AG09309 (cell line): ENCODE measurements at regions not wholly inside any gene's neighbourhood (a gene's known extent, or its start where the extent isn't known, plus 50 kb on each side); places are given as distances from the start of the nearest gene placed in this dataset.

ENCODE experiments used
- DNase-seq: peaks from one replicate; pipeline ENCODE4 v3.0.0-alpha.2; 2010; ENCODE audit warnings: low read depth
- H3K4me3 ChIP-seq: 2 replicates; pipeline ENCODE4 v1.5.1; 2011; ENCODE audit warnings: mild to moderate bottlenecking, low read depth, low read length, moderate library complexity; ENCODE audit not compliant: control insufficient read depth
- TF ChIP-seq, protein P1 (sequence below): IDR thresholded peaks from 2 replicates; pipeline ENCODE4 v1.5.1; 2011; ENCODE audit warnings: mild to moderate bottlenecking, low read depth, low read length, inconsistent platforms; ENCODE audit not compliant: insufficient read depth, control insufficient read depth; ENCODE audit errors: missing control alignments

GRCh38 chr7:12069757-12070156 lies 141.3 kb upstream of the TMEM106B start:
- no peak overlapping the region for H3K4me3 ChIP-seq
- TF ChIP-seq, protein P1, sequence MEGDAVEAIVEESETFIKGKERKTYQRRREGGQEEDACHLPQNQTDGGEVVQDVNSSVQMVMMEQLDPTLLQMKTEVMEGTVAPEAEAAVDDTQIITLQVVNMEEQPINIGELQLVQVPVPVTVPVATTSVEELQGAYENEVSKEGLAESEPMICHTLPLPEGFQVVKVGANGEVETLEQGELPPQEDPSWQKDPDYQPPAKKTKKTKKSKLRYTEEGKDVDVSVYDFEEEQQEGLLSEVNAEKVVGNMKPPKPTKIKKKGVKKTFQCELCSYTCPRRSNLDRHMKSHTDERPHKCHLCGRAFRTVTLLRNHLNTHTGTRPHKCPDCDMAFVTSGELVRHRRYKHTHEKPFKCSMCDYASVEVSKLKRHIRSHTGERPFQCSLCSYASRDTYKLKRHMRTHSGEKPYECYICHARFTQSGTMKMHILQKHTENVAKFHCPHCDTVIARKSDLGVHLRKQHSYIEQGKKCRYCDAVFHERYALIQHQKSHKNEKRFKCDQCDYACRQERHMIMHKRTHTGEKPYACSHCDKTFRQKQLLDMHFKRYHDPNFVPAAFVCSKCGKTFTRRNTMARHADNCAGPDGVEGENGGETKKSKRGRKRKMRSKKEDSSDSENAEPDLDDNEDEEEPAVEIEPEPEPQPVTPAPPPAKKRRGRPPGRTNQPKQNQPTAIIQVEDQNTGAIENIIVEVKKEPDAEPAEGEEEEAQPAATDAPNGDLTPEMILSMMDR = no peak
- DNase-seq = no peak

- DNase-seq = no peak
- no peak overlapping the region for H3K4me3 ChIP-seq
- TF ChIP-seq, protein P1 = no peak
These were observed 136.2 kb upstream of the TMEM106B start for GRCh38 chr7:12074889-12075288.

DNA sequence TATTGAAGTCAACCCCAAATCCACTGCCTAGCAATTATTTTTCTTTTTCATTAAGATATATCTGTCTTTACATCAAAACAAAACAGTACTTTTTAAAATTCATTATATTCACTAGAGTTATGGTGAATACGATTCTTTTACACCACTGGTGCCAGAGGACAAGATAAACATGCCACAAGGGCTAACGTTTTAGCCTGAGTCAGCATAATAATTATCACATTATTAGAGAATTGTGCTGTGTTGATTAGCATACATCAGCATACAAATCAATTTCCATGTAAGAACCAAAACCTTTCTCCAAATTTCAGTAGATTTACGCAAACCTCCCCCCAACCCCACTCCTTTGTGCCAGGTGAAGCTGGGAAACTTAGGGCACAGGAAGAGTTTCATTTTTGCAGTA lies 131.1 kb upstream of the TMEM106B start:
- TF ChIP-seq, protein P1 = no peak
- H3K4me3 ChIP-seq = no peak overlapping the region
- DNase-seq = no peak

DNA sequence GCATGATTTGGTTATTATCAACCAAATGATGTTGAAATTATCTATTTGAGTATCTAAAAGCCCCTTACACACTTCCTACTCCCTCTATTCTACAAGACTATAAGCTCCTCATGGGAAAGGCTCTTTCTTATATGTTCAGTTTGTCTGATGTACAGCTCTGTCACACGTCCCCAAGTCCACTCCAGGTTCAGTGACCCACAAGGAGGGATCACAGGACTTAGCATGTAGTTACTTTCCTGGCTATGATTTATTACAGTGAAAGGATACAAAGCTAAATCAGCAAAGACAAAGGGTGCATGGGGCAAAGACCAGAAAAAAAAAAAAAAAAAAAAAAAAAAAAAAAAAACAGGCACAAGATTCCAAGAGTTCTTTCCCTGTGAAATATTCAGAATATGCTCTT lies 125.6 kb upstream of the TMEM106B start:
- DNase-seq = no peak
- no peak overlapping the region for H3K4me3 ChIP-seq
- TF ChIP-seq, protein P1 = no peak

- H3K4me3 ChIP-seq = no peak overlapping the region
- DNase-seq = no peak
- TF ChIP-seq, protein P1 = no peak
These were observed 120.9 kb upstream of the TMEM106B start for GRCh38 chr7:12089951-12090756.

GRCh38 chr7:12090757-12091221 lies 120.3 kb upstream of the TMEM106B start:
- no peak overlapping the region for H3K4me3 ChIP-seq
- DNase-seq = no peak
- TF ChIP-seq, protein P1 = no peak
